SK-N-SH treated with all-trans-retinoic acid at 6 μM for 48 hours (cell line): ENCODE measurements at regions not wholly inside any gene's neighbourhood (a gene's known extent, or its start where the extent isn't known, plus 50 kb on each side); places are given as distances from the start of the nearest gene placed in this dataset.

Source experiments
- ARNTL ChIP-seq: fragments of 450-650 bp; formaldehyde crosslinking; IDR thresholded peaks from 2 replicates; pipeline ENCODE4 v1.5.0; 2020; ENCODE audit warnings: low read depth, mild to moderate bottlenecking, moderate library complexity, borderline replicate concordance
- CREB5 ChIP-seq: fragments of 250-450 bp; sonication (Bioruptor Pico); IDR thresholded peaks from 2 replicates; pipeline ENCODE4 v1.5.1; 2020; ENCODE audit warnings: low read depth, mild to moderate bottlenecking, moderate library complexity
- POU6F1 ChIP-seq: fragments of 250-450 bp; sonication (Bioruptor Pico); IDR thresholded peaks from 2 replicates; pipeline ENCODE4 v1.8.0; 2021; ENCODE audit warnings: low read depth, mild to moderate bottlenecking, moderate library complexity, borderline replicate concordance
- TCF4 ChIP-seq: fragments of 250-450 bp; sonication (Bioruptor Pico); IDR thresholded peaks from 2 replicates; pipeline ENCODE4 v1.8.0; 2021; ENCODE audit warnings: mild to moderate bottlenecking, moderate library complexity, borderline replicate concordance
- ZFP3 ChIP-seq: fragments of 250-450 bp; sonication (Bioruptor Pico); IDR thresholded peaks from 2 replicates; pipeline ENCODE4 v1.5.0; 2020; ENCODE audit warnings: mild to moderate bottlenecking, moderate library complexity

GRCh38 chr5:157923765-157924164 is 64.8 kb upstream of the CLINT1 start:
- no peak for TF ChIP-seq CREB5 (CRISPR knock-in tag)
- no peak for TF ChIP-seq POU6F1 (CRISPR knock-in tag)
- TF ChIP-seq TCF4 (CRISPR knock-in tag): no peak
- TF ChIP-seq ARNTL (CRISPR knock-in tag): no peak
- no peak for TF ChIP-seq ZFP3
